ENCODE measurements at regions not wholly inside any gene's neighbourhood (a gene's known extent, or its start where the extent isn't known, plus 50 kb on each side); places are given as distances from the start of the nearest gene placed in this dataset.

GRCh38 chr20:41865938-41866337 is 247.8 kb upstream of the CHD6 start:
- no peak for TF ChIP-seq CTCF (IDR thresholded peaks at IDR 0.05; ENCODE audit: insufficient read depth, low read depth, low read length)
- TF ChIP-seq EZH2 (IDR thresholded peaks at IDR 0.05; ENCODE audit: insufficient read depth, low read length) = no peak
